ENCODE measurements at regions not wholly inside any gene's neighbourhood (a gene's known extent, or its start where the extent isn't known, plus 50 kb on each side); places are given as distances from the start of the nearest gene placed in this dataset.

GRCh38 chr12:87513536-87514280 is 515.5 kb downstream of the C12orf50 start:
- TF ChIP-seq CTCF (IDR thresholded peaks at IDR 0.05) (no peak), POLR2A (IDR thresholded peaks at IDR 0.05) (no peak)
